LoVo (cell line): ENCODE measurements at regions not wholly inside any gene's neighbourhood (a gene's known extent, or its start where the extent isn't known, plus 50 kb on each side); places are given as distances from the start of the nearest gene placed in this dataset.

Experiments
- DNase-seq: peaks from one replicate; pipeline ENCODE4 v3.0.0-alpha.2; 2016; ENCODE audit warnings: low spot score

- DNase-seq: no peak
Observed at GRCh38 chr1:184919892-184920291, 54.4 kb downstream of the NIBAN1 start.

GRCh38 chr1:184915463-184916090, 58.7 kb downstream of the NIBAN1 start:
- no peak for DNase-seq

- DNase-seq: no peak
Observed at GRCh38 chr1:184914149-184914548, 60.2 kb downstream of the NIBAN1 start.

- DNase-seq: no peak
Observed at GRCh38 chr1:184912392-184912791, 61.9 kb downstream of the NIBAN1 start.

- DNase-seq: no peak
Observed at GRCh38 chr1:184911830-184912229, 62.5 kb downstream of the NIBAN1 start.

GRCh38 chr1:184911103-184911745, 63.1 kb downstream of the NIBAN1 start:
- DNase-seq: no peak

GRCh38 chr1:184910691-184911091, 63.6 kb downstream of the NIBAN1 start:
- no peak for DNase-seq

GRCh38 chr1:184910005-184910404, 64.3 kb downstream of the NIBAN1 start:
- no peak for DNase-seq

GRCh38 chr1:184909019-184909418, 65.3 kb downstream of the NIBAN1 start:
- no peak for DNase-seq

- DNase-seq: no peak
Observed at GRCh38 chr1:184908506-184908905, 65.8 kb downstream of the NIBAN1 start.

- no peak for DNase-seq
Observed at GRCh38 chr1:184907500-184907899, 66.8 kb downstream of the NIBAN1 start.

- DNase-seq: no peak
Observed at GRCh38 chr1:184906761-184907160, 67.5 kb downstream of the NIBAN1 start.

GRCh38 chr1:184905601-184906322, 68.5 kb downstream of the NIBAN1 start:
- DNase-seq: peak; percentile 24

GRCh38 chr1:184903111-184903692, 71.1 kb downstream of the NIBAN1 start:
- DNase-seq: no peak

GRCh38 chr1:184900507-184900906, 73.8 kb downstream of the NIBAN1 start:
- DNase-seq: no peak

GRCh38 chr1:184896000-184896399, 78.3 kb downstream of the NIBAN1 start:
- DNase-seq: no peak

GRCh38 chr1:184895086-184895485, 79.2 kb downstream of the NIBAN1 start:
- no peak for DNase-seq

GRCh38 chr1:184893695-184894094, 80.6 kb downstream of the NIBAN1 start:
- no peak for DNase-seq

GRCh38 chr1:184892116-184892515, 82.2 kb downstream of the NIBAN1 start:
- DNase-seq: no peak

- no peak for DNase-seq
Observed at GRCh38 chr1:184891440-184891839, 82.9 kb downstream of the NIBAN1 start.

- no peak for DNase-seq
Observed at GRCh38 chr1:184890539-184890973, 83.8 kb downstream of the NIBAN1 start.

- DNase-seq: no peak
Observed at GRCh38 chr1:184889902-184890301, 84.4 kb downstream of the NIBAN1 start.

GRCh38 chr1:184889166-184889565, 85.1 kb downstream of the NIBAN1 start:
- no peak for DNase-seq
